GM18517 (cell line): ENCODE measurements at regions not wholly inside any gene's neighbourhood (a gene's known extent, or its start where the extent isn't known, plus 50 kb on each side); places are given as distances from the start of the nearest gene placed in this dataset.

Experiments
- ATAC-seq: cut with Tn5 transposase; IDR thresholded peaks from one replicate; pipeline ENCODE4 v1.9.1; 2021; ENCODE audit warnings: mild to moderate bottlenecking, moderate library complexity; ENCODE audit not compliant: unreplicated experiment

GRCh38 chr11:128198216-128198772 lies 389.1 kb downstream of the ETS1 start:
- ATAC-seq, result no peak

GRCh38 chr11:128196235-128196634 lies 391.1 kb downstream of the ETS1 start:
- no peak for ATAC-seq

GRCh38 chr11:128195756-128196155 lies 391.6 kb downstream of the ETS1 start:
- ATAC-seq, result no peak

GRCh38 chr11:128195057-128195751 lies 392.2 kb downstream of the ETS1 start:
- no peak for ATAC-seq

GRCh38 chr11:128194216-128194615 lies 393.1 kb downstream of the ETS1 start:
- ATAC-seq, result no peak

GRCh38 chr11:128193615-128194014 lies 393.7 kb downstream of the ETS1 start:
- ATAC-seq, result no peak

GRCh38 chr11:128190312-128190711 lies 397.0 kb downstream of the ETS1 start:
- no peak for ATAC-seq

- no peak for ATAC-seq
Observed at GRCh38 chr11:128189823-128190222, 397.5 kb downstream of the ETS1 start.

GRCh38 chr11:128188346-128189004 lies 398.9 kb downstream of the ETS1 start:
- ATAC-seq, result no peak

GRCh38 chr11:128187835-128188234 lies 399.5 kb downstream of the ETS1 start:
- no peak for ATAC-seq

- no peak for ATAC-seq
Observed at GRCh38 chr11:128187377-128187776, 400.0 kb downstream of the ETS1 start.

- no peak for ATAC-seq
Observed at GRCh38 chr11:128184981-128185380, 402.4 kb downstream of the ETS1 start.

GRCh38 chr11:128182844-128183243 lies 404.5 kb downstream of the ETS1 start:
- ATAC-seq, result no peak

- no peak for ATAC-seq
Observed at GRCh38 chr11:128181984-128182383, 405.4 kb downstream of the ETS1 start.

- no peak for ATAC-seq
Observed at GRCh38 chr11:128181088-128181480, 406.3 kb downstream of the ETS1 start.

GRCh38 chr11:128180441-128181087 lies 406.8 kb downstream of the ETS1 start:
- ATAC-seq, result no peak

- ATAC-seq, result no peak
Observed at GRCh38 chr11:128179512-128179911, 407.8 kb downstream of the ETS1 start.

GRCh38 chr11:128179039-128179438 lies 408.3 kb downstream of the ETS1 start:
- ATAC-seq, result no peak

- ATAC-seq, result no peak
Observed at GRCh38 chr11:128174465-128175291, 412.7 kb downstream of the ETS1 start.

- ATAC-seq, result peak; percentile 73
Observed at GRCh38 chr11:128172046-128172878, 415.1 kb downstream of the ETS1 start.
